ENCODE measurements at regions not wholly inside any gene's neighbourhood (a gene's known extent, or its start where the extent isn't known, plus 50 kb on each side); places are given as distances from the start of the nearest gene placed in this dataset.

DNA sequence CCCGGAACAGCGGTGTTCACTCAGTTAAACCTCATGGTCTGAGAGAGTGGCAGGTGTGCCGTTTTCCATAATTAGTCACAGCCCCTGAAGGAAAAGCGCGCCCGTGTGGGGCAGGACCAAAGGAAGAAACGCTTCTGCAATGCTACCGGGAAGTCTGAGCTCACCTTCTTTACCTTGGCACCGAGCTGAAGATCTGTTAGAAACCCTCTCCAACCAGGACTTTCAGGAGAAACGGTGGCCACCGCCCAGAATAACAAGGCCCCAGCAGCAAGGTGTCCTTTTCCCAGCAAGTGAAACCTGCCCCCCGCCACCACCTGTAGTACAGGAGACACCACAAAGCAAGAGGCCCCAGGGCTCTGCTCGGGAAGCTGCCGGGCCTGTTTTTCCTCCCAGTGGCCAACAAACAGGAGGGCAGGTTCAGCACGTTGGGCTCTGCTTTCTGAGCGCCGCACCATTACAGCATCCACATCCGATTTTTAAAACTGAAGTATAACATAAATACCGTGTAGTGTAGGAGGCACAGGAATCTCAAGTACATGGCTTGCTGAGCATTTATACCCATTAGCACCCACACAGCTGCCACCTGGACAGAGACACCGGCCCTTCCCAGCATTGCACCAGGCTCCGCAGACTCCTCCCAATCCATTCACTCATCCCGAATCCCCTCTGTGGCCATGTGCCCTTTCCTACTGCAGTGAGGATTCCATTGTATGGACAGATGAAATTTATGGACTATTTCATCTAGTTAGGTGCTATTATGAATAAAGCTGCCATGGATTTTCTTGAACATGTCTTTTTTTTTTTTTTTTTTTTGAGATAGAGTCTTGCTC is 121.8 kb upstream of the RIOK3 start:
- no peak overlapping the region for H3K27ac ChIP-seq (ENCODE audit: low read length)
- Mint-ChIP-seq H3K4me1 (no peaks in the 10 kb centered on the region), H3K9me3 (no peaks in the 10 kb centered on the region), H3K36me3 (peaks cover 16% of the 10 kb centered on the region), H3K27me3 (no peaks in the 10 kb centered on the region), H3K27ac (no peak overlapping the region), H3K4me3 (no peak overlapping the region)
- 94% methylated on average over 12 of the region's 22 CpGs for WGBS (ENCODE audit: insufficient coverage)
- no peaks in the 10 kb centered on the region for H3K27me3 ChIP-seq (replicated peaks in 1 of 2; ENCODE audit: control insufficient read depth in 2 of 2, extremely low read depth in 1 of 2, insufficient read depth in 2 of 2, low read length in 1 of 2)
- peaks cover 0 to 7% of the 10 kb centered on the region in 2 donors for H3K36me3 ChIP-seq (ENCODE audit: control insufficient read depth in 2 of 2, extremely low read depth in 1 of 2, insufficient read depth in 1 of 2, low read length in 1 of 2)
- H3K4me3 ChIP-seq (ENCODE audit: control insufficient read depth in 1 of 2, extremely low read depth in 1 of 2, low read length in 1 of 2) = no peak overlapping the region
- ATAC-seq (replicated peaks in 1 of 4) (no peak), DNase-seq (no peak)
- POLR2A ChIA-PET = no interaction called here
- CTCF ChIA-PET = no interaction called here
- H3K4me1 ChIP-seq (ENCODE audit: control insufficient read depth in 1 of 2, extremely low read depth in 1 of 2, insufficient read depth in 2 of 2, low read length in 2 of 2) = no peaks in the 10 kb centered on the region
- H3K9me3 ChIP-seq = no peaks in the 10 kb centered on the region

DNA sequence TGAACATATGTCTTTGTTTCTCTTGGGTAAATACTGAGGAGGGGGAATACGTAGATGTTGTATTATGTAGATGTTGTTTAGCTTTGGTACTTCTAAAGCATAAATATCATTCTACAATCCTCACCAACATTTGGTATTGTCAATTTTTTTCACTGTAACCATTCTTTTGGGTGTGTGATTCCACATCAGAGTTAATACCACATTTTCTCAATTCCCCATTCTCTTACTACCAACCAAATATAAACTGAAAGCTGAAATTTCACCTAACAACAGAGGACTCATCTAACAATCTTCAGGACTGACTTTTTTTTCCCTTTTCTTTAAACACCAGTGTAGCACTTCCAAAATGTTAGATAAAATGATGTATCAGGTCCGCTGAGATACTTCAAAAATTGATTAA is 120.7 kb upstream of the RIOK3 start:
- no peaks in the 10 kb centered on the region for H3K9me3 ChIP-seq
- Mint-ChIP-seq H3K9me3 (no peaks in the 10 kb centered on the region), H3K4me1 (no peaks in the 10 kb centered on the region), H3K4me3 (no peak overlapping the region), H3K27me3 (no peaks in the 10 kb centered on the region), H3K36me3 (peaks cover 10% of the 10 kb centered on the region), H3K27ac (no peak overlapping the region)
- no peak for ATAC-seq (replicated peaks in 1 of 4)
- H3K36me3 ChIP-seq (ENCODE audit: control insufficient read depth in 2 of 2, extremely low read depth in 1 of 2, insufficient read depth in 1 of 2, low read length in 1 of 2) = peaks cover 0 to 7% of the 10 kb centered on the region in 2 donors
- no peaks in the 10 kb centered on the region for H3K27me3 ChIP-seq (replicated peaks in 1 of 2; ENCODE audit: control insufficient read depth in 2 of 2, extremely low read depth in 1 of 2, insufficient read depth in 2 of 2, low read length in 1 of 2)
- no peak overlapping the region for H3K4me3 ChIP-seq (ENCODE audit: control insufficient read depth in 1 of 2, extremely low read depth in 1 of 2, low read length in 1 of 2)
- no peak overlapping the region for H3K27ac ChIP-seq (ENCODE audit: low read length)
- POLR2A ChIA-PET = no interaction called here
- CTCF ChIA-PET = interaction anchor here in 1 of 2 donors (0.9 kb wide), 1 partner anchor 48 kb away, joined by 4 read pairs; no protein-coding TSS in a partner anchor
- DNase-seq = no peak
- WGBS (ENCODE audit: insufficient coverage) = no CpG with 5 or more reads among the region's 2 CpGs
- H3K4me1 ChIP-seq (ENCODE audit: control insufficient read depth in 1 of 2, extremely low read depth in 1 of 2, insufficient read depth in 2 of 2, low read length in 2 of 2) = no peaks in the 10 kb centered on the region

- no peak for ATAC-seq (replicated peaks in 1 of 4)
- DNase-seq = no peak
- no peak overlapping the region for H3K4me3 Mint-ChIP-seq
- WGBS (ENCODE audit: insufficient coverage) = no CpG with 5 or more reads among the region's 2 CpGs
- H3K9me3 ChIP-seq = no peaks in the 10 kb centered on the region
- H3K36me3 ChIP-seq (ENCODE audit: control insufficient read depth in 2 of 2, extremely low read depth in 1 of 2, insufficient read depth in 1 of 2, low read length in 1 of 2) = peaks cover 0 to 7% of the 10 kb centered on the region in 2 donors
- no peaks in the 10 kb centered on the region for H3K27me3 ChIP-seq (replicated peaks in 1 of 2; ENCODE audit: control insufficient read depth in 2 of 2, extremely low read depth in 1 of 2, insufficient read depth in 2 of 2, low read length in 1 of 2)
- H3K27ac Mint-ChIP-seq = no peak overlapping the region
- no peak overlapping the region for H3K27ac ChIP-seq (ENCODE audit: low read length)
- CTCF ChIA-PET = no interaction called here
- H3K4me1 Mint-ChIP-seq = no peaks in the 10 kb centered on the region
- H3K36me3 Mint-ChIP-seq = peaks cover 10% of the 10 kb centered on the region
- no peak overlapping the region for H3K4me3 ChIP-seq (ENCODE audit: control insufficient read depth in 1 of 2, extremely low read depth in 1 of 2, low read length in 1 of 2)
- no peaks in the 10 kb centered on the region for H3K27me3 Mint-ChIP-seq
- no peaks in the 10 kb centered on the region for H3K4me1 ChIP-seq (ENCODE audit: control insufficient read depth in 1 of 2, extremely low read depth in 1 of 2, insufficient read depth in 2 of 2, low read length in 2 of 2)
- no peaks in the 10 kb centered on the region for H3K9me3 Mint-ChIP-seq
- POLR2A ChIA-PET = no interaction called here
Measured at GRCh38 chr18:23333827-23334226, 119.3 kb upstream of the RIOK3 start.

- Histone ChIP-seq H3K36me3 (ENCODE audit: control insufficient read depth in 2 of 2, extremely low read depth in 1 of 2, insufficient read depth in 1 of 2, low read length in 1 of 2) (peaks cover 0 to 7% of the 10 kb centered on the region in 2 donors), H3K27me3 (replicated peaks in 1 of 2; ENCODE audit: control insufficient read depth in 2 of 2, extremely low read depth in 1 of 2, insufficient read depth in 2 of 2, low read length in 1 of 2) (no peaks in the 10 kb centered on the region), H3K4me1 (ENCODE audit: control insufficient read depth in 1 of 2, extremely low read depth in 1 of 2, insufficient read depth in 2 of 2, low read length in 2 of 2) (no peaks in the 10 kb centered on the region), H3K27ac (ENCODE audit: low read length) (no peak overlapping the region), H3K4me3 (ENCODE audit: control insufficient read depth in 1 of 2, extremely low read depth in 1 of 2, low read length in 1 of 2) (no peak overlapping the region), H3K9me3 (no peaks in the 10 kb centered on the region)
- no peaks in the 10 kb centered on the region for H3K9me3 Mint-ChIP-seq
- H3K4me3 Mint-ChIP-seq = no peak overlapping the region
- H3K27ac Mint-ChIP-seq = no peak overlapping the region
- peaks cover 7% of the 10 kb centered on the region for H3K36me3 Mint-ChIP-seq
- WGBS (ENCODE audit: insufficient coverage) = 93% methylated on average over 3 of the region's 13 CpGs
- no peak for ATAC-seq (replicated peaks in 1 of 4)
- H3K27me3 Mint-ChIP-seq = no peaks in the 10 kb centered on the region
- CTCF ChIA-PET = no interaction called here
- H3K4me1 Mint-ChIP-seq = no peaks in the 10 kb centered on the region
- POLR2A ChIA-PET = interaction anchor here in 1 of 2 donors (0.6 kb wide), 1 partner anchor 377 kb away, joined by 3 read pairs; no protein-coding TSS in a partner anchor
- no peak for DNase-seq
Measured at GRCh38 chr18:23334569-23334968, 118.5 kb upstream of the RIOK3 start.

GRCh38 chr18:23336101-23336500 is 117.0 kb upstream of the RIOK3 start:
- Histone ChIP-seq H3K9me3 (no peaks in the 10 kb centered on the region), H3K4me3 (ENCODE audit: control insufficient read depth in 1 of 2, extremely low read depth in 1 of 2, low read length in 1 of 2) (no peak overlapping the region), H3K4me1 (ENCODE audit: control insufficient read depth in 1 of 2, extremely low read depth in 1 of 2, insufficient read depth in 2 of 2, low read length in 2 of 2) (no peaks in the 10 kb centered on the region), H3K36me3 (ENCODE audit: control insufficient read depth in 2 of 2, extremely low read depth in 1 of 2, insufficient read depth in 1 of 2, low read length in 1 of 2) (peaks cover 0 to 4% of the 10 kb centered on the region in 2 donors), H3K27me3 (replicated peaks in 1 of 2; ENCODE audit: control insufficient read depth in 2 of 2, extremely low read depth in 1 of 2, insufficient read depth in 2 of 2, low read length in 1 of 2) (no peaks in the 10 kb centered on the region), H3K27ac (ENCODE audit: low read length) (no peak overlapping the region)
- H3K27ac Mint-ChIP-seq = no peak overlapping the region
- no peaks in the 10 kb centered on the region for H3K4me1 Mint-ChIP-seq
- no peaks in the 10 kb centered on the region for H3K9me3 Mint-ChIP-seq
- no peak for ATAC-seq (replicated peaks in 1 of 4)
- ChIA-PET CTCF (no interaction called here), POLR2A (no interaction called here)
- WGBS (ENCODE audit: insufficient coverage) = no CpG with 5 or more reads among the region's 6 CpGs
- no peaks in the 10 kb centered on the region for H3K27me3 Mint-ChIP-seq
- no peak overlapping the region for H3K4me3 Mint-ChIP-seq
- H3K36me3 Mint-ChIP-seq = peaks cover 3% of the 10 kb centered on the region
- no peak for DNase-seq

GRCh38 chr18:23337599-23338444 is 115.3 kb upstream of the RIOK3 start:
- H3K4me3 Mint-ChIP-seq = no peak overlapping the region
- no peak overlapping the region for H3K27ac Mint-ChIP-seq
- ChIA-PET POLR2A (interaction anchor here in 1 of 2 donors (0.8 kb wide), 1 partner anchor 200 kb away, joined by 5 read pairs; no protein-coding TSS in a partner anchor), CTCF (no interaction called here)
- no peak for DNase-seq
- Histone ChIP-seq H3K27me3 (replicated peaks in 1 of 2; ENCODE audit: control insufficient read depth in 2 of 2, extremely low read depth in 1 of 2, insufficient read depth in 2 of 2, low read length in 1 of 2) (no peaks in the 10 kb centered on the region), H3K27ac (ENCODE audit: low read length) (no peak overlapping the region), H3K4me3 (ENCODE audit: control insufficient read depth in 1 of 2, extremely low read depth in 1 of 2, low read length in 1 of 2) (no peak overlapping the region), H3K36me3 (ENCODE audit: control insufficient read depth in 2 of 2, extremely low read depth in 1 of 2, insufficient read depth in 1 of 2, low read length in 1 of 2) (peaks cover 0 to 4% of the 10 kb centered on the region in 2 donors), H3K9me3 (no peaks in the 10 kb centered on the region), H3K4me1 (ENCODE audit: control insufficient read depth in 1 of 2, extremely low read depth in 1 of 2, insufficient read depth in 2 of 2, low read length in 2 of 2) (no peaks in the 10 kb centered on the region)
- H3K27me3 Mint-ChIP-seq = no peaks in the 10 kb centered on the region
- H3K9me3 Mint-ChIP-seq = no peaks in the 10 kb centered on the region
- peaks cover 3% of the 10 kb centered on the region for H3K36me3 Mint-ChIP-seq
- no CpG with 5 or more reads among the region's 3 CpGs for WGBS (ENCODE audit: insufficient coverage)
- peaks cover 0 to 6% (median 0%) of the 10 kb centered on the region in 3 donors for H3K4me1 Mint-ChIP-seq
- ATAC-seq (replicated peaks in 1 of 4) = no peak

Data from T-cell (primary cell).